ENCODE measurements at regions not wholly inside any gene's neighbourhood (a gene's known extent, or its start where the extent isn't known, plus 50 kb on each side); places are given as distances from the start of the nearest gene placed in this dataset.

GRCh38 chr6:74287441-74287840, 591.4 kb downstream of the CD109 start:
- TF ChIP-seq, protein P1, sequence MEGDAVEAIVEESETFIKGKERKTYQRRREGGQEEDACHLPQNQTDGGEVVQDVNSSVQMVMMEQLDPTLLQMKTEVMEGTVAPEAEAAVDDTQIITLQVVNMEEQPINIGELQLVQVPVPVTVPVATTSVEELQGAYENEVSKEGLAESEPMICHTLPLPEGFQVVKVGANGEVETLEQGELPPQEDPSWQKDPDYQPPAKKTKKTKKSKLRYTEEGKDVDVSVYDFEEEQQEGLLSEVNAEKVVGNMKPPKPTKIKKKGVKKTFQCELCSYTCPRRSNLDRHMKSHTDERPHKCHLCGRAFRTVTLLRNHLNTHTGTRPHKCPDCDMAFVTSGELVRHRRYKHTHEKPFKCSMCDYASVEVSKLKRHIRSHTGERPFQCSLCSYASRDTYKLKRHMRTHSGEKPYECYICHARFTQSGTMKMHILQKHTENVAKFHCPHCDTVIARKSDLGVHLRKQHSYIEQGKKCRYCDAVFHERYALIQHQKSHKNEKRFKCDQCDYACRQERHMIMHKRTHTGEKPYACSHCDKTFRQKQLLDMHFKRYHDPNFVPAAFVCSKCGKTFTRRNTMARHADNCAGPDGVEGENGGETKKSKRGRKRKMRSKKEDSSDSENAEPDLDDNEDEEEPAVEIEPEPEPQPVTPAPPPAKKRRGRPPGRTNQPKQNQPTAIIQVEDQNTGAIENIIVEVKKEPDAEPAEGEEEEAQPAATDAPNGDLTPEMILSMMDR (IDR thresholded peaks at IDR 0.05): no peak
- TF ChIP-seq EP300 (IDR thresholded peaks at IDR 0.05) (no peak), POLR2A (IDR thresholded peaks at IDR 0.05) (no peak), POLR2AphosphoS5 (IDR thresholded peaks at IDR 0.05) (no peak)

Measured in stomach (tissue), 4 donors.